ENCODE measurements at regions not wholly inside any gene's neighbourhood (a gene's known extent, or its start where the extent isn't known, plus 50 kb on each side); places are given as distances from the start of the nearest gene placed in this dataset.

DNA sequence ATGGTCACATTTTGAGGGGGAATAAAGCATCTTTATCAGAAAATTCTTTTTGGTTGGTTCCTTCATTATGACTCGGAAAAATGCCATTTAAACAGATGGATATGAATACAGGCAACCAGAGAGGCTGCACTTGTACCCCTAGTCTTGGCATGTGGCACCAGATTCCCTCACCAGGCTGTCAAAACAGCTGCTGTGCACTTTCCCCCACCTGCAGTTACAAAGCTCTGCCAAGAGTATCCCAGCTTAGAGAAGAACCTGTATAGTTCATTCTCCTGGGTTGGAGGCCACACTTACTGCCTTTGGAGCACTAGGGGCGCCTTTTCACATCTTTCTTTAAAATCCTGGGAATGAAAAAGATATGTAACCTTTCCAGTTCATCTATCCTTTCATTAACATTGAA lies 190.3 kb downstream of the KIF2B start (continued):
- TF ChIP-seq RBBP5 (conservative IDR thresholded peaks at IDR 0.05): no peak

DNA sequence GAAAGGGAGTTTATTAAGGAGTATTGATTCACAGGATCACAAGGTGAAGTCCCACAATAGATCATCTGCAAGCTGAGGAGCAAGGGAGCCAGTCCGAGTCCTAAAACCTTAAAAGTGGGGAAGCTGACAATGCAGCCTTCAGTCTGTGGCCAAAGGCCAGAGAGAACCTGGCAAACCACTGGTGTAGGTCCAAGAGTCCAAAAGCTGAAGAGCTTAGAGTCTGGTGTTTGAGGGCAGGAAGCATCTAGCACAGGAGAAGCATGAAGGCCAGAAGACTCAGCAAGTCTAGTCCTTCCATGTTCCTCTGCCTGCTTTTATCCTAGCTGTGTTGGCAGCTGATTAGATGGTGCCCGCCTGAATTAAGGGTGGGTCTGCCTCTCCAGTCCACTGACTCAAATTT lies 193.0 kb downstream of the KIF2B start:
- WGBS (ENCODE audit: insufficient coverage, insufficient replicate concordance, low lambda C conversion rate, missing lambda C conversion rate): 6% methylated on average over 2 of the region's 2 CpGs
- intact Hi-C loops (cut with micrococcal nuclease; ENCODE audit: unreplicated experiment): no loop called here
- FAIRE-seq: no peak
- POLR2A ChIA-PET: no interaction called here
- Histone ChIP-seq H3K4me3 (no peak overlapping the region), H3K4me2 (ENCODE audit: control insufficient read depth, insufficient read depth) (no peak overlapping the region), H4K20me1 (ENCODE audit: control insufficient read depth, insufficient read depth) (no peaks in the 10 kb centered on the region), H3K27ac (ENCODE audit: control insufficient read depth, insufficient read depth) (no peak overlapping the region), H3K79me2 (ENCODE audit: control insufficient read depth, insufficient read depth, low read length) (no peaks in the 10 kb centered on the region), H3K4me1 (ENCODE audit: control insufficient read depth, insufficient read depth, low read length) (no peaks in the 10 kb centered on the region), H3K36me3 (ENCODE audit: control insufficient read depth in 2 of 2, insufficient read depth in 2 of 2, low read length in 1 of 2) (no peaks in the 10 kb centered on the region), H2AFZ (ENCODE audit: control insufficient read depth, low read depth, low read length) (no peak overlapping the region), H3K9me3 (replicated peaks; ENCODE audit: control insufficient read depth, insufficient read depth, low read length) (no peaks in the 10 kb centered on the region), H3K9ac (ENCODE audit: control insufficient read depth, insufficient read depth, low read length) (no peak overlapping the region), H3K27me3 (replicated peaks in 1 of 2; ENCODE audit: control insufficient read depth in 2 of 2, insufficient read depth in 2 of 2, low read length in 1 of 2) (no peaks in the 10 kb centered on the region)
- in situ Hi-C loops (cut with MboI): no loop called here
- no peak for ATAC-seq
- SMC1A ChIA-PET (ENCODE audit: uncharacterized antibody, unreplicated experiment): no interaction called here
- DNase-seq (ENCODE audit: low read depth, low spot score): no peak
- no TSS peak for BruUV-seq (replicated peaks)
- TF ChIP-seq BMI1 (IDR thresholded peaks at IDR 0.05; ENCODE audit: borderline replicate concordance) (no peak), CREB1 (IDR thresholded peaks at IDR 0.05; ENCODE audit: low read depth) (no peak), IRF4 (IDR thresholded peaks at IDR 0.05; ENCODE audit: low read depth, low read length) (no peak), BACH1 (IDR thresholded peaks at IDR 0.05; ENCODE audit: borderline replicate concordance) (no peak), RAD51 (IDR thresholded peaks at IDR 0.05) (no peak), JUNB (IDR thresholded peaks at IDR 0.05) (no peak), ZNF274 (IDR thresholded peaks at IDR 0.05; ENCODE audit: insufficient read depth, insufficient read length) (no peak), TCF12 (IDR thresholded peaks at IDR 0.05; ENCODE audit: low read depth, low read length) (no peak), SIX5 (IDR thresholded peaks at IDR 0.05; ENCODE audit: low read depth, low read length, severe bottlenecking) (no peak), BRCA1 (IDR thresholded peaks at IDR 0.05; ENCODE audit: low read depth, low read length) (no peak), ZZZ3 (IDR thresholded peaks at IDR 0.05; ENCODE audit: control insufficient read depth, insufficient read length, low read depth) (no peak), HDAC2 (IDR thresholded peaks at IDR 0.05) (no peak)
- TF ChIP-seq, protein P1, sequence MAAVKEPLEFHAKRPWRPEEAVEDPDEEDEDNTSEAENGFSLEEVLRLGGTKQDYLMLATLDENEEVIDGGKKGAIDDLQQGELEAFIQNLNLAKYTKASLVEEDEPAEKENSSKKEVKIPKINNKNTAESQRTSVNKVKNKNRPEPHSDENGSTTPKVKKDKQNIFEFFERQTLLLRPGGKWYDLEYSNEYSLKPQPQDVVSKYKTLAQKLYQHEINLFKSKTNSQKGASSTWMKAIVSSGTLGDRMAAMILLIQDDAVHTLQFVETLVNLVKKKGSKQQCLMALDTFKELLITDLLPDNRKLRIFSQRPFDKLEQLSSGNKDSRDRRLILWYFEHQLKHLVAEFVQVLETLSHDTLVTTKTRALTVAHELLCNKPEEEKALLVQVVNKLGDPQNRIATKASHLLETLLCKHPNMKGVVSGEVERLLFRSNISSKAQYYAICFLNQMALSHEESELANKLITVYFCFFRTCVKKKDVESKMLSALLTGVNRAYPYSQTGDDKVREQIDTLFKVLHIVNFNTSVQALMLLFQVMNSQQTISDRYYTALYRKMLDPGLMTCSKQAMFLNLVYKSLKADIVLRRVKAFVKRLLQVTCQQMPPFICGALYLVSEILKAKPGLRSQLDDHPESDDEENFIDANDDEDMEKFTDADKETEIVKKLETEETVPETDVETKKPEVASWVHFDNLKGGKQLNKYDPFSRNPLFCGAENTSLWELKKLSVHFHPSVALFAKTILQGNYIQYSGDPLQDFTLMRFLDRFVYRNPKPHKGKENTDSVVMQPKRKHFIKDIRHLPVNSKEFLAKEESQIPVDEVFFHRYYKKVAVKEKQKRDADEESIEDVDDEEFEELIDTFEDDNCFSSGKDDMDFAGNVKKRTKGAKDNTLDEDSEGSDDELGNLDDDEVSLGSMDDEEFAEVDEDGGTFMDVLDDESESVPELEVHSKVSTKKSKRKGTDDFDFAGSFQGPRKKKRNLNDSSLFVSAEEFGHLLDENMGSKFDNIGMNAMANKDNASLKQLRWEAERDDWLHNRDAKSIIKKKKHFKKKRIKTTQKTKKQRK (IDR thresholded peaks at IDR 0.05; ENCODE audit: low read depth, low read length): no peak
- TF ChIP-seq, protein P2, sequence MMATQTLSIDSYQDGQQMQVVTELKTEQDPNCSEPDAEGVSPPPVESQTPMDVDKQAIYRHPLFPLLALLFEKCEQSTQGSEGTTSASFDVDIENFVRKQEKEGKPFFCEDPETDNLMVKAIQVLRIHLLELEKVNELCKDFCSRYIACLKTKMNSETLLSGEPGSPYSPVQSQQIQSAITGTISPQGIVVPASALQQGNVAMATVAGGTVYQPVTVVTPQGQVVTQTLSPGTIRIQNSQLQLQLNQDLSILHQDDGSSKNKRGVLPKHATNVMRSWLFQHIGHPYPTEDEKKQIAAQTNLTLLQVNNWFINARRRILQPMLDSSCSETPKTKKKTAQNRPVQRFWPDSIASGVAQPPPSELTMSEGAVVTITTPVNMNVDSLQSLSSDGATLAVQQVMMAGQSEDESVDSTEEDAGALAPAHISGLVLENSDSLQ (IDR thresholded peaks at IDR 0.05): no peak
- RAD21 ChIA-PET (ENCODE audit: unreplicated experiment): no interaction called here
- CTCF ChIA-PET: no interaction called here

Measured in GM12878 (cell line).